ENCODE measurements at regions not wholly inside any gene's neighbourhood (a gene's known extent, or its start where the extent isn't known, plus 50 kb on each side); places are given as distances from the start of the nearest gene placed in this dataset.

GRCh38 chr12:77629141-77629540 lies 201.6 kb upstream of the NAV3 start:
- Mint-ChIP-seq H3K4me1 (no peaks in the 10 kb centered on the region), H3K4me3 (no peak overlapping the region), H3K9me3 (peaks cover 0 to 22% (median 6%) of the 10 kb centered on the region in 8 donors), H3K36me3 (no peaks in the 10 kb centered on the region), H3K27me3 (no peaks in the 10 kb centered on the region), H3K27ac (no peak overlapping the region)
- intact Hi-C loops (cut with micrococcal nuclease) = no loop called here
- POLR2A ChIA-PET (ENCODE audit: partially characterized antibody) = no interaction called here
- H3K4me1 ChIP-seq (ENCODE audit: insufficient read depth, low read length) = no peaks in the 10 kb centered on the region
- H3K27ac ChIP-seq (ENCODE audit: low read depth, low read length) = no peak overlapping the region
- DNase-seq = no peak
- H3K9me3 ChIP-seq (ENCODE audit: control insufficient read depth in 1 of 2, low read length in 2 of 2) = no peaks in the 10 kb centered on the region
- no peaks in the 10 kb centered on the region for H3K27me3 ChIP-seq (ENCODE audit: insufficient read depth, low read length)
- CTCF ChIA-PET (ENCODE audit: partially characterized antibody) = no interaction called here
- no peak overlapping the region for H3K4me3 ChIP-seq (ENCODE audit: low read length in 2 of 2)
- H3K36me3 ChIP-seq (ENCODE audit: insufficient read depth, low read length) = no peaks in the 10 kb centered on the region

- no peaks in the 10 kb centered on the region for H3K36me3 Mint-ChIP-seq
- Histone ChIP-seq H3K27ac (ENCODE audit: low read depth, low read length) (no peak overlapping the region), H3K27me3 (ENCODE audit: insufficient read depth, low read length) (no peaks in the 10 kb centered on the region), H3K4me1 (ENCODE audit: insufficient read depth, low read length) (no peaks in the 10 kb centered on the region), H3K36me3 (ENCODE audit: insufficient read depth, low read length) (no peaks in the 10 kb centered on the region), H3K4me3 (ENCODE audit: low read length in 2 of 2) (no peak overlapping the region), H3K9me3 (ENCODE audit: control insufficient read depth in 1 of 2, low read length in 2 of 2) (no peaks in the 10 kb centered on the region)
- no peak for DNase-seq
- CTCF ChIA-PET (ENCODE audit: partially characterized antibody) = no interaction called here
- H3K4me3 Mint-ChIP-seq = no peak overlapping the region
- H3K27me3 Mint-ChIP-seq = no peaks in the 10 kb centered on the region
- intact Hi-C loops (cut with micrococcal nuclease) = no loop called here
- H3K4me1 Mint-ChIP-seq = no peaks in the 10 kb centered on the region
- no peak overlapping the region for H3K27ac Mint-ChIP-seq
- peaks cover 0 to 27% (median 9%) of the 10 kb centered on the region in 8 donors for H3K9me3 Mint-ChIP-seq
- POLR2A ChIA-PET (ENCODE audit: partially characterized antibody) = no interaction called here
Observed at GRCh38 chr12:77625441-77625840, 205.3 kb upstream of the NAV3 start.

GRCh38 chr12:77619425-77619824 lies 211.3 kb upstream of the NAV3 start:
- H3K36me3 ChIP-seq (ENCODE audit: insufficient read depth, low read length) = no peaks in the 10 kb centered on the region
- no peaks in the 10 kb centered on the region for H3K27me3 ChIP-seq (ENCODE audit: insufficient read depth, low read length)
- no peaks in the 10 kb centered on the region for H3K27me3 Mint-ChIP-seq
- CTCF ChIA-PET (ENCODE audit: partially characterized antibody) = no interaction called here
- DNase-seq = no peak
- POLR2A ChIA-PET (ENCODE audit: partially characterized antibody) = no interaction called here
- no peak overlapping the region for H3K4me3 Mint-ChIP-seq
- intact Hi-C loops (cut with micrococcal nuclease) = no loop called here
- H3K27ac ChIP-seq (ENCODE audit: low read depth, low read length) = no peak overlapping the region
- H3K4me3 ChIP-seq (ENCODE audit: low read length in 2 of 2) = no peak overlapping the region
- no peaks in the 10 kb centered on the region for H3K4me1 ChIP-seq (ENCODE audit: insufficient read depth, low read length)
- H3K27ac Mint-ChIP-seq = no peak overlapping the region
- peaks cover 0 to 22% (median 11%) of the 10 kb centered on the region in 8 donors for H3K9me3 Mint-ChIP-seq
- H3K4me1 Mint-ChIP-seq = no peaks in the 10 kb centered on the region
- no peaks in the 10 kb centered on the region for H3K9me3 ChIP-seq (ENCODE audit: control insufficient read depth in 1 of 2, low read length in 2 of 2)
- no peaks in the 10 kb centered on the region for H3K36me3 Mint-ChIP-seq

GRCh38 chr12:77617818-77618217 lies 212.9 kb upstream of the NAV3 start:
- no peaks in the 10 kb centered on the region for H3K4me1 Mint-ChIP-seq
- ChIA-PET POLR2A (ENCODE audit: partially characterized antibody) (no interaction called here), CTCF (ENCODE audit: partially characterized antibody) (interaction anchor here (1.0 kb wide), 1 partner anchor 28 kb away, joined by 4 read pairs; no protein-coding TSS in a partner anchor)
- no peaks in the 10 kb centered on the region for H3K36me3 Mint-ChIP-seq
- no peaks in the 10 kb centered on the region for H3K36me3 ChIP-seq (ENCODE audit: insufficient read depth, low read length)
- peaks cover 0 to 25% (median 10%) of the 10 kb centered on the region in 8 donors for H3K9me3 Mint-ChIP-seq
- H3K27me3 Mint-ChIP-seq = no peaks in the 10 kb centered on the region
- no peaks in the 10 kb centered on the region for H3K9me3 ChIP-seq (ENCODE audit: control insufficient read depth in 1 of 2, low read length in 2 of 2)
- no peak overlapping the region for H3K4me3 ChIP-seq (ENCODE audit: low read length in 2 of 2)
- no peaks in the 10 kb centered on the region for H3K27me3 ChIP-seq (ENCODE audit: insufficient read depth, low read length)
- no peaks in the 10 kb centered on the region for H3K4me1 ChIP-seq (ENCODE audit: insufficient read depth, low read length)
- intact Hi-C loops (cut with micrococcal nuclease) = no loop called here
- H3K27ac ChIP-seq (ENCODE audit: low read depth, low read length) = no peak overlapping the region
- no peak overlapping the region for H3K4me3 Mint-ChIP-seq
- DNase-seq = no peak
- H3K27ac Mint-ChIP-seq = no peak overlapping the region

- H3K27me3 ChIP-seq (ENCODE audit: insufficient read depth, low read length) = no peaks in the 10 kb centered on the region
- ChIA-PET CTCF (ENCODE audit: partially characterized antibody) (no interaction called here), POLR2A (ENCODE audit: partially characterized antibody) (no interaction called here)
- H3K4me3 Mint-ChIP-seq = no peak overlapping the region
- intact Hi-C loops (cut with micrococcal nuclease) = no loop called here
- no peaks in the 10 kb centered on the region for H3K36me3 Mint-ChIP-seq
- no peaks in the 10 kb centered on the region for H3K4me1 Mint-ChIP-seq
- H3K27ac ChIP-seq (ENCODE audit: low read depth, low read length) = no peak overlapping the region
- H3K36me3 ChIP-seq (ENCODE audit: insufficient read depth, low read length) = no peaks in the 10 kb centered on the region
- H3K9me3 ChIP-seq (ENCODE audit: control insufficient read depth in 1 of 2, low read length in 2 of 2) = no peaks in the 10 kb centered on the region
- H3K27ac Mint-ChIP-seq = no peak overlapping the region
- no peaks in the 10 kb centered on the region for H3K4me1 ChIP-seq (ENCODE audit: insufficient read depth, low read length)
- H3K9me3 Mint-ChIP-seq = peaks cover 0 to 23% (median 9%) of the 10 kb centered on the region in 8 donors
- H3K4me3 ChIP-seq (ENCODE audit: low read length in 2 of 2) = no peak overlapping the region
- H3K27me3 Mint-ChIP-seq = no peaks in the 10 kb centered on the region
- no peak for DNase-seq
Observed at GRCh38 chr12:77615332-77615731, 215.4 kb upstream of the NAV3 start.

GRCh38 chr12:77613411-77613810 lies 217.3 kb upstream of the NAV3 start:
- CTCF ChIA-PET (ENCODE audit: partially characterized antibody) = no interaction called here

GRCh38 chr12:77610446-77610845 lies 220.2 kb upstream of the NAV3 start:
- Histone ChIP-seq H3K4me3 (ENCODE audit: low read length in 2 of 2) (no peak overlapping the region), H3K9me3 (ENCODE audit: control insufficient read depth in 1 of 2, low read length in 2 of 2) (no peaks in the 10 kb centered on the region), H3K27me3 (ENCODE audit: insufficient read depth, low read length) (no peaks in the 10 kb centered on the region), H3K27ac (ENCODE audit: low read depth, low read length) (no peak overlapping the region), H3K4me1 (ENCODE audit: insufficient read depth, low read length) (no peaks in the 10 kb centered on the region), H3K36me3 (ENCODE audit: insufficient read depth, low read length) (no peaks in the 10 kb centered on the region)
- DNase-seq = no peak
- Mint-ChIP-seq H3K4me3 (no peak overlapping the region), H3K27ac (no peak overlapping the region), H3K4me1 (no peaks in the 10 kb centered on the region), H3K9me3 (peaks cover 0 to 13% (median 4%) of the 10 kb centered on the region in 8 donors), H3K36me3 (no peaks in the 10 kb centered on the region), H3K27me3 (no peaks in the 10 kb centered on the region)
- ChIA-PET POLR2A (ENCODE audit: partially characterized antibody) (no interaction called here), CTCF (ENCODE audit: partially characterized antibody) (no interaction called here)
- intact Hi-C loops (cut with micrococcal nuclease) = no loop called here

More at GRCh38 chr12:77613411-77613810, 217.3 kb upstream of the NAV3 start:
- H3K27ac ChIP-seq (ENCODE audit: low read depth, low read length) = no peak overlapping the region
- H3K27me3 ChIP-seq (ENCODE audit: insufficient read depth, low read length) = no peaks in the 10 kb centered on the region
- H3K9me3 ChIP-seq (ENCODE audit: control insufficient read depth in 1 of 2, low read length in 2 of 2) = no peaks in the 10 kb centered on the region
- Mint-ChIP-seq H3K4me1 (no peaks in the 10 kb centered on the region), H3K27me3 (no peaks in the 10 kb centered on the region), H3K9me3 (peaks cover 0 to 23% (median 8%) of the 10 kb centered on the region in 8 donors), H3K36me3 (no peaks in the 10 kb centered on the region), H3K27ac (no peak overlapping the region), H3K4me3 (no peak overlapping the region)
- H3K4me1 ChIP-seq (ENCODE audit: insufficient read depth, low read length) = no peaks in the 10 kb centered on the region
- POLR2A ChIA-PET (ENCODE audit: partially characterized antibody) = no interaction called here
- no peaks in the 10 kb centered on the region for H3K36me3 ChIP-seq (ENCODE audit: insufficient read depth, low read length)
- no peak for DNase-seq
- H3K4me3 ChIP-seq (ENCODE audit: low read length in 2 of 2) = no peak overlapping the region
- intact Hi-C loops (cut with micrococcal nuclease) = no loop called here

- CTCF ChIA-PET (ENCODE audit: partially characterized antibody) = no interaction called here
- H3K36me3 Mint-ChIP-seq = no peaks in the 10 kb centered on the region
- no peak for DNase-seq
- no peaks in the 10 kb centered on the region for H3K4me1 ChIP-seq (ENCODE audit: insufficient read depth, low read length)
- peaks cover 0 to 13% (median 1%) of the 10 kb centered on the region in 8 donors for H3K9me3 Mint-ChIP-seq
- H3K27me3 Mint-ChIP-seq = no peaks in the 10 kb centered on the region
- no peak overlapping the region for H3K27ac Mint-ChIP-seq
- no peak overlapping the region for H3K4me3 ChIP-seq (ENCODE audit: low read length in 2 of 2)
- intact Hi-C loops (cut with micrococcal nuclease) = no loop called here
- H3K9me3 ChIP-seq (ENCODE audit: control insufficient read depth in 1 of 2, low read length in 2 of 2) = no peaks in the 10 kb centered on the region
- no peak overlapping the region for H3K4me3 Mint-ChIP-seq
- POLR2A ChIA-PET (ENCODE audit: partially characterized antibody) = no interaction called here
- H3K27me3 ChIP-seq (ENCODE audit: insufficient read depth, low read length) = no peaks in the 10 kb centered on the region
- no peak overlapping the region for H3K27ac ChIP-seq (ENCODE audit: low read depth, low read length)
- H3K36me3 ChIP-seq (ENCODE audit: insufficient read depth, low read length) = no peaks in the 10 kb centered on the region
- H3K4me1 Mint-ChIP-seq = no peaks in the 10 kb centered on the region
Observed at GRCh38 chr12:77609016-77609415, 221.7 kb upstream of the NAV3 start.
